ENCODE measurements at regions not wholly inside any gene's neighbourhood (a gene's known extent, or its start where the extent isn't known, plus 50 kb on each side); places are given as distances from the start of the nearest gene placed in this dataset.

DNA sequence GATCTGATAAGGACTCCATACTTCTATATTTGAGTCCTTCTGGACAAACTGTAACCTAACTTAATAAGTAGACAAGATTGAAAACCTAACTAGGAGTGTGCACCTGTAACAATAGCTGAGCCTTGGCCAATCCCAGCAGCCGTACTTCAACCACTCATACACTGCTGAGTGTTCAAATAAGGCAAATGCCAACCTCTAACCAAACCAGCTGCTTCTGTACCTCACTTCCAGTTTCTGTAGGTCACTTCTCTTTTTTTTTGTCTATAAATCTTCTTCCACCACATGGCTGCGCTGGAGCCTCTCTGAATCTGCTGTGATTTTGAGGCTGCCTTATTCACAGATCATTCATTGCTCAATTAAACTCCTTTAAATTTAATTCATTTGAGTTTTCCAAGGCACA, 753.2 kb downstream of the DNAJB9 start:
- TF ChIP-seq, protein P1, sequence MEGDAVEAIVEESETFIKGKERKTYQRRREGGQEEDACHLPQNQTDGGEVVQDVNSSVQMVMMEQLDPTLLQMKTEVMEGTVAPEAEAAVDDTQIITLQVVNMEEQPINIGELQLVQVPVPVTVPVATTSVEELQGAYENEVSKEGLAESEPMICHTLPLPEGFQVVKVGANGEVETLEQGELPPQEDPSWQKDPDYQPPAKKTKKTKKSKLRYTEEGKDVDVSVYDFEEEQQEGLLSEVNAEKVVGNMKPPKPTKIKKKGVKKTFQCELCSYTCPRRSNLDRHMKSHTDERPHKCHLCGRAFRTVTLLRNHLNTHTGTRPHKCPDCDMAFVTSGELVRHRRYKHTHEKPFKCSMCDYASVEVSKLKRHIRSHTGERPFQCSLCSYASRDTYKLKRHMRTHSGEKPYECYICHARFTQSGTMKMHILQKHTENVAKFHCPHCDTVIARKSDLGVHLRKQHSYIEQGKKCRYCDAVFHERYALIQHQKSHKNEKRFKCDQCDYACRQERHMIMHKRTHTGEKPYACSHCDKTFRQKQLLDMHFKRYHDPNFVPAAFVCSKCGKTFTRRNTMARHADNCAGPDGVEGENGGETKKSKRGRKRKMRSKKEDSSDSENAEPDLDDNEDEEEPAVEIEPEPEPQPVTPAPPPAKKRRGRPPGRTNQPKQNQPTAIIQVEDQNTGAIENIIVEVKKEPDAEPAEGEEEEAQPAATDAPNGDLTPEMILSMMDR (IDR thresholded peaks at IDR 0.05; ENCODE audit: low read depth, low read length, poor library complexity, severe bottlenecking), result no peak
- no peak for TF ChIP-seq EZH2phosphoT487 (IDR thresholded peaks at IDR 0.05; ENCODE audit: borderline replicate concordance, low read length)
